ENCODE measurements at regions not wholly inside any gene's neighbourhood (a gene's known extent, or its start where the extent isn't known, plus 50 kb on each side); places are given as distances from the start of the nearest gene placed in this dataset.

DNA sequence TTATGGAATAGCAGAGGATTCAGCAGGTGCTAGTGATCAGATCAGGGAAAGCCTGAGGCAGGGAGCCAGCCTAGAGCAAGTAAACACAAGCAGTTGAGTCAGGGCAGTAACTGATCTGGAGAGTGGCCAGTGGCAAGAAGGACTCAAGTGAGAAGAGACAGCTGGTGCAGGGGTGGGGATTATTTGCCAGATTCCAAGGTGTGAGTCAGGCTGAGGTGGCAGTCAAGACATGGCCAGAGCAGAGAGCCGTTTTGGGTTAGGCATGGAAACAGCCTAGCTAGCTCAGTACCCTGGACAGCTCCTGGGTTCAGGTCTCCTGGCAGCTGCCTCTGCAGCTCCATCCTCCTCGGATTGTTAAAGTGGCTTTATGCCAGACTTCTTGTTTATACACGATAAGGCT, 281.9 kb upstream of the ONECUT1 start:
- Mint-ChIP-seq H3K4me3 (no peak overlapping the region), H3K27me3 (ENCODE audit: insufficient read depth, low read depth) (peaks cover 11% of the 10 kb centered on the region), H3K27ac (no peak overlapping the region)

DNA sequence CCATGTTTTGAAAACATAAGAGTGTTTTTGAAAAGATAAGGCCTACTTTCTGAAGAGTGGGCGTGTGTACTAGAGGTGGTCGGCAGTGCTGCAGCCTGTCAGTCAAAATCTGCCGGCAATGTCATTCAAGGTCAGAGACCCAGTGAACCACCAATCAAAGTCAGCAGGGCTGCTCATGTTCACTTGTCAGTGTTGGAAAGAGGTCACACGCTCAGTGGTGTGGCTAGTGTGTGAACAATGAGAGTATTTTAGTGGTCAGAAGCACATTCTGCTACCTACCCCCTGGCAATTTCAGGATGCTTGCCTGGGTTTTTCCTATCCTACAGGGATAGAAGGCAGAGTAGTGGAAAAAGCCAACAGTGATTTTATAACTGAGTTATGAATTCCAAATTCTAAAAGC, 278.5 kb upstream of the ONECUT1 start:
- H3K36me3 Mint-ChIP-seq: no peaks in the 10 kb centered on the region
- DNase-seq (ENCODE audit: low spot score): no peak
- TF ChIP-seq EZH2 (IDR thresholded peaks at IDR 0.05) (no peak), EZH2phosphoT487 (IDR thresholded peaks at IDR 0.05) (no peak)
- TF ChIP-seq, protein P1, sequence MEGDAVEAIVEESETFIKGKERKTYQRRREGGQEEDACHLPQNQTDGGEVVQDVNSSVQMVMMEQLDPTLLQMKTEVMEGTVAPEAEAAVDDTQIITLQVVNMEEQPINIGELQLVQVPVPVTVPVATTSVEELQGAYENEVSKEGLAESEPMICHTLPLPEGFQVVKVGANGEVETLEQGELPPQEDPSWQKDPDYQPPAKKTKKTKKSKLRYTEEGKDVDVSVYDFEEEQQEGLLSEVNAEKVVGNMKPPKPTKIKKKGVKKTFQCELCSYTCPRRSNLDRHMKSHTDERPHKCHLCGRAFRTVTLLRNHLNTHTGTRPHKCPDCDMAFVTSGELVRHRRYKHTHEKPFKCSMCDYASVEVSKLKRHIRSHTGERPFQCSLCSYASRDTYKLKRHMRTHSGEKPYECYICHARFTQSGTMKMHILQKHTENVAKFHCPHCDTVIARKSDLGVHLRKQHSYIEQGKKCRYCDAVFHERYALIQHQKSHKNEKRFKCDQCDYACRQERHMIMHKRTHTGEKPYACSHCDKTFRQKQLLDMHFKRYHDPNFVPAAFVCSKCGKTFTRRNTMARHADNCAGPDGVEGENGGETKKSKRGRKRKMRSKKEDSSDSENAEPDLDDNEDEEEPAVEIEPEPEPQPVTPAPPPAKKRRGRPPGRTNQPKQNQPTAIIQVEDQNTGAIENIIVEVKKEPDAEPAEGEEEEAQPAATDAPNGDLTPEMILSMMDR (IDR thresholded peaks at IDR 0.05): no peak
- Histone ChIP-seq H3K79me2 (ENCODE audit: low read depth) (no peaks in the 10 kb centered on the region), H2AFZ (replicated peaks) (no peak overlapping the region), H3K27ac (no peak overlapping the region), H3K9ac (no peak overlapping the region), H3K4me2 (no peak overlapping the region), H3K4me1 (no peaks in the 10 kb centered on the region), H3K27me3 (no peaks in the 10 kb centered on the region), H3K9me3 (ENCODE audit: low read depth) (no peaks in the 10 kb centered on the region), H3F3A (ENCODE audit: low read depth) (no peaks in the 10 kb centered on the region), H3K4me3 (no peak overlapping the region), H4K20me1 (ENCODE audit: low read depth) (peaks cover 5% of the 10 kb centered on the region), H3K36me3 (no peaks in the 10 kb centered on the region)
- H3K27me3 Mint-ChIP-seq (ENCODE audit: insufficient read depth, low read depth): peaks cover 13% of the 10 kb centered on the region
- no peak overlapping the region for H3K27ac Mint-ChIP-seq
- H3K4me3 Mint-ChIP-seq: no peak overlapping the region
- H3K9me3 Mint-ChIP-seq: no peaks in the 10 kb centered on the region
- peaks cover 3% of the 10 kb centered on the region for H3K4me1 Mint-ChIP-seq

More for the DNA sequence above, 281.9 kb upstream of the ONECUT1 start:
- no peaks in the 10 kb centered on the region for H3K9me3 Mint-ChIP-seq
- Histone ChIP-seq H3K27me3 (no peaks in the 10 kb centered on the region), H3K9me3 (ENCODE audit: low read depth) (no peaks in the 10 kb centered on the region), H3K27ac (no peak overlapping the region), H3K4me3 (no peak overlapping the region), H4K20me1 (ENCODE audit: low read depth) (peaks cover 5% of the 10 kb centered on the region), H3K4me1 (no peaks in the 10 kb centered on the region), H3K36me3 (no peaks in the 10 kb centered on the region), H3K79me2 (ENCODE audit: low read depth) (no peaks in the 10 kb centered on the region), H3K4me2 (no peak overlapping the region), H3K9ac (no peak overlapping the region), H3F3A (ENCODE audit: low read depth) (no peaks in the 10 kb centered on the region), H2AFZ (replicated peaks) (no peak overlapping the region)
- no peaks in the 10 kb centered on the region for H3K36me3 Mint-ChIP-seq
- peaks cover 3% of the 10 kb centered on the region for H3K4me1 Mint-ChIP-seq
- DNase-seq (ENCODE audit: low spot score): peak; percentile 90
- TF ChIP-seq EZH2phosphoT487 (IDR thresholded peaks at IDR 0.05) (no peak), EZH2 (IDR thresholded peaks at IDR 0.05) (no peak)
- TF ChIP-seq, protein P1 (IDR thresholded peaks at IDR 0.05): no peak

DNA sequence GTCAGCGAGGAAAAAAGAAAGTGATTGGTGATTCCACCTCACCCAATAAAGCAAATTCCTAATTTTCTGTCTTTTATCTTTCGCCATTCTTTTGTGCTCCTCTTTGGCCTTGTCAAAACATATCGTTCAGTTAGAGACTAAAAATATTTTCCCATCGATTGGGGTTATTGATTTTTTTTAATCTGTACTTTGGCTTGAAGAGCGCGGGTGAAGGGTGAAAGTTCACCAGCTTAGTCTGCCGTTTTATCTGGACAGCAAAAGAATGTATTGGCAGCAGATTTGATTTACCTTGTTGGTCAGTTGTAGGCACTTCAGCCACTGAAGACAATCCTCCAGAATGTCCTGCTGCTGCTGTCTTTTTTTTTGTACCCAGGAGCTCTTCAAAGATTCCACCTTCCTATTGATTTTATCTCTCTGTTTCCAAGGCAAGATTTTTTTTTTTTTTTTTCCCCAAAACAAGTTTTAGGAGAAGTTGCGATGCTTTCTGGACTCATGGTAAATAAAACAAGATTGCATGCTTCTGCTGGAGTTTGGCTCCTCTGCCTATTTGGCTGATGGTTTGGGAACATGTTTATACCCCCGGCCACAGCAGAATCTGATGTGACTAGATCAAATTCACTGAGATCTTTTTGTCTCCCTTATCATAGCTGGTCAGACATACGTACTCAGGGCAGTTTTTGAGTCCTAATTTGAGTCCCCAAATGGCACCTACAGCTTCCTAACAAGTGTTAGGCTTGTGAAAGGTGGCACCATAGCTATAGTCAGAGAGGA, 269.3 kb upstream of the ONECUT1 start:
- no peak overlapping the region for H2AFZ ChIP-seq (replicated peaks)
- H3K9me3 ChIP-seq (ENCODE audit: low read depth): no peaks in the 10 kb centered on the region
- H3K4me2 ChIP-seq: no peak overlapping the region
- H4K20me1 ChIP-seq (ENCODE audit: low read depth): no peaks in the 10 kb centered on the region
- Mint-ChIP-seq H3K9me3 (no peaks in the 10 kb centered on the region), H3K27ac (no peak overlapping the region), H3K4me3 (no peak overlapping the region), H3K27me3 (ENCODE audit: insufficient read depth, low read depth) (no peaks in the 10 kb centered on the region), H3K36me3 (no peaks in the 10 kb centered on the region), H3K4me1 (no peaks in the 10 kb centered on the region)
- H3F3A ChIP-seq (ENCODE audit: low read depth): no peaks in the 10 kb centered on the region
- no peaks in the 10 kb centered on the region for H3K79me2 ChIP-seq (ENCODE audit: low read depth)
- TF ChIP-seq EZH2phosphoT487 (IDR thresholded peaks at IDR 0.05): no peak
- TF ChIP-seq, protein P1 (IDR thresholded peaks at IDR 0.05): no peak
- TF ChIP-seq EZH2 (IDR thresholded peaks at IDR 0.05): no peak
- no peak overlapping the region for H3K9ac ChIP-seq
- H3K4me1 ChIP-seq: no peaks in the 10 kb centered on the region
- DNase-seq (ENCODE audit: low spot score): no peak
- H3K4me3 ChIP-seq: no peak overlapping the region
- no peaks in the 10 kb centered on the region for H3K27me3 ChIP-seq
- no peak overlapping the region for H3K27ac ChIP-seq
- no peaks in the 10 kb centered on the region for H3K36me3 ChIP-seq
